ENCODE measurements at regions not wholly inside any gene's neighbourhood (a gene's known extent, or its start where the extent isn't known, plus 50 kb on each side); places are given as distances from the start of the nearest gene placed in this dataset.

GRCh38 chr2:762646-763045, 85.4 kb upstream of the TMEM18 start:
- DNase-seq = no peak
- Histone ChIP-seq H3F3A (ENCODE audit: insufficient read depth, low read depth) (no peaks in the 10 kb centered on the region), H3K27me3 (ENCODE audit: insufficient read depth, low read depth) (peaks cover 96% of the 10 kb centered on the region), H3K4me3 (no peak overlapping the region), H3K9me3 (ENCODE audit: insufficient read depth, low read depth) (no peaks in the 10 kb centered on the region), H3K4me2 (no peak overlapping the region), H3K36me3 (ENCODE audit: low read depth) (no peaks in the 10 kb centered on the region), H3K79me2 (ENCODE audit: low read depth) (no peaks in the 10 kb centered on the region), H3K4me1 (replicated peaks; ENCODE audit: insufficient read depth) (no peaks in the 10 kb centered on the region), H2AFZ (no peak overlapping the region), H3K27ac (no peak overlapping the region), H3K9me2 (ENCODE audit: insufficient read depth) (no peaks in the 10 kb centered on the region), H4K20me1 (ENCODE audit: insufficient read depth) (no peaks in the 10 kb centered on the region)
- ChIA-PET POLR2A (ENCODE audit: unreplicated experiment) (no interaction called here), CTCF (no interaction called here)
- TF ChIP-seq EZH2 (IDR thresholded peaks at IDR 0.05; ENCODE audit: low read depth) (no peak), CTCF (conservative IDR thresholded peaks at IDR 0.05) (no peak)
- BruUV-seq (replicated peaks) = no TSS peak
- intact Hi-C loops (cut with micrococcal nuclease; ENCODE audit: unreplicated experiment) = no loop called here

- no TSS peak for BruUV-seq (replicated peaks)
- peaks cover 92% of the 10 kb centered on the region for H3K27me3 ChIP-seq (ENCODE audit: insufficient read depth, low read depth)
Observed at GRCh38 chr2:761384-761783, 84.2 kb upstream of the TMEM18 start.

GRCh38 chr2:760001-760400, 82.8 kb upstream of the TMEM18 start:
- Histone ChIP-seq H3K79me2 (ENCODE audit: low read depth) (no peaks in the 10 kb centered on the region), H3K27me3 (ENCODE audit: insufficient read depth, low read depth) (peaks cover 92% of the 10 kb centered on the region), H3K9me2 (ENCODE audit: insufficient read depth) (no peaks in the 10 kb centered on the region), H3K27ac (no peak overlapping the region), H4K20me1 (ENCODE audit: insufficient read depth) (no peaks in the 10 kb centered on the region), H3K9me3 (ENCODE audit: insufficient read depth, low read depth) (no peaks in the 10 kb centered on the region), H3K4me1 (replicated peaks; ENCODE audit: insufficient read depth) (no peaks in the 10 kb centered on the region), H3K4me2 (no peak overlapping the region), H3F3A (ENCODE audit: insufficient read depth, low read depth) (no peaks in the 10 kb centered on the region), H3K36me3 (ENCODE audit: low read depth) (no peaks in the 10 kb centered on the region), H3K4me3 (no peak overlapping the region), H2AFZ (no peak overlapping the region)
- DNase-seq = no peak
- TF ChIP-seq CTCF (conservative IDR thresholded peaks at IDR 0.05) (no peak), EZH2 (IDR thresholded peaks at IDR 0.05; ENCODE audit: low read depth) (no peak)
- POLR2A ChIA-PET (ENCODE audit: unreplicated experiment) = interaction anchor here (0.7 kb wide), 1 partner anchor 1017 kb away, joined by 5 read pairs; no protein-coding TSS in a partner anchor
- no TSS peak for BruUV-seq (replicated peaks)
- intact Hi-C loops (cut with micrococcal nuclease; ENCODE audit: unreplicated experiment) = no loop called here
- CTCF ChIA-PET = no interaction called here

More at GRCh38 chr2:761384-761783, 84.2 kb upstream of the TMEM18 start:
- Histone ChIP-seq H3K36me3 (ENCODE audit: low read depth) (no peaks in the 10 kb centered on the region), H2AFZ (no peak overlapping the region), H3K27ac (no peak overlapping the region), H3K4me1 (replicated peaks; ENCODE audit: insufficient read depth) (no peaks in the 10 kb centered on the region), H3K79me2 (ENCODE audit: low read depth) (no peaks in the 10 kb centered on the region), H3K9me3 (ENCODE audit: insufficient read depth, low read depth) (no peaks in the 10 kb centered on the region), H3F3A (ENCODE audit: insufficient read depth, low read depth) (no peaks in the 10 kb centered on the region), H4K20me1 (ENCODE audit: insufficient read depth) (no peaks in the 10 kb centered on the region), H3K9me2 (ENCODE audit: insufficient read depth) (no peaks in the 10 kb centered on the region), H3K4me2 (no peak overlapping the region), H3K4me3 (no peak overlapping the region)
- ChIA-PET POLR2A (ENCODE audit: unreplicated experiment) (no interaction called here), CTCF (no interaction called here)
- DNase-seq = no peak
- TF ChIP-seq CTCF (conservative IDR thresholded peaks at IDR 0.05) = no peak
- TF ChIP-seq EZH2 (IDR thresholded peaks at IDR 0.05; ENCODE audit: low read depth) = no peak
- intact Hi-C loops (cut with micrococcal nuclease; ENCODE audit: unreplicated experiment) = no loop called here
